ENCODE measurements at regions not wholly inside any gene's neighbourhood (a gene's known extent, or its start where the extent isn't known, plus 50 kb on each side); places are given as distances from the start of the nearest gene placed in this dataset.

DNA sequence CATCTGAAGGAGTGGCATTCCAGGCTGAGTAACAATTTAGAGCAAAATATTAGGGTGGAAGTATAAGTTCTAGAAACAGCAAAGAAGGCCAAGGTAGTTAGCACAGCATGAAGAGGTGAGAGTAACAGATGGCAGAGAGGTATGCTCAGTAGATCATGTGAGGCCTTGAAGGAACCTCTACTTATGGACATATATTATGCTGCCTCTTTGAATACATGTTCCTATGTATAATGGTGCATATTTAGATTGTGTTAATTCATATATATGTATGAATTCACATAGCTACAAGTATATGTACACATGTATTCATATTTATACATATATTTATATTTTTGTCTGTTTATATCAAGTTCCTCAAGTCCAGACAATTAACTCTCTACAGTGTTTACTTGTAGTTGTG lies 355.2 kb downstream of the KCTD8 start:
- Histone ChIP-seq H3K9ac (ENCODE audit: low read length) (no peak overlapping the region), H3K4me1 (ENCODE audit: control insufficient read depth, insufficient read depth, low read length) (no peaks in the 10 kb centered on the region; the same call in 1 of the 2 replicates), H3K36me3 (ENCODE audit: control insufficient read depth, insufficient read depth, low read length) (no peaks in the 10 kb centered on the region)

DNA sequence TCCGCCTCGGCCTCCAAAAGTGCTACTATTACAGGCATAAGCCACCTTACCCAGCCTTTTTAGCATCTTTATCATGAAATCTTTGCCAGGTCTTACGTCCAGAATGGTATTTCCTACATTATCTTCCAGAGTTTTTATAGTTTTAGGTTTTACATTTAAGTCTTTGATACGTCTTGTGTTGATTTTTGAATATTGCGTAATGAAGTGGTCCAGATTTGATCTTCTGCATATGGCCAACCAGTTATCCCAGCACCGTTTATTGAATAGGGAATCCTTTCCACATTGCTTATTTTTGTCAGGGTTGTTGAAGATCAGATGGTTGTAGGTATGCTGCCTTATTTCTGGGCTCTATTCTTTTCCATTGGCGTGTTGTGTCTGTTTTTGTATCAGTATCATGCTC lies 349.6 kb downstream of the KCTD8 start:
- H3K36me3 ChIP-seq (ENCODE audit: control insufficient read depth, insufficient read depth, low read length) = no peaks in the 10 kb centered on the region
- H3K27me3 ChIP-seq (ENCODE audit: control insufficient read depth, insufficient read depth, low read length) = no peaks in the 10 kb centered on the region
- H3K4me3 ChIP-seq (ENCODE audit: low read depth, low read length) = no peak overlapping the region
- H3K4me1 ChIP-seq (ENCODE audit: control insufficient read depth, insufficient read depth, low read length) = no peaks in the 10 kb centered on the region; the same call in 1 of the 2 replicates
- H3K9ac ChIP-seq (ENCODE audit: low read length) = no peak overlapping the region
- H3K27ac ChIP-seq (ENCODE audit: low read depth, low read length) = no peak overlapping the region
- H3K9me3 ChIP-seq (ENCODE audit: control insufficient read depth, insufficient read depth, low read depth, low read length) = peaks cover 17% of the 10 kb centered on the region; the same call in 1 of the 2 replicates

More for the DNA sequence above, 355.2 kb downstream of the KCTD8 start:
- Histone ChIP-seq H3K27ac (ENCODE audit: low read depth, low read length) (no peak overlapping the region), H3K27me3 (ENCODE audit: control insufficient read depth, insufficient read depth, low read length) (no peaks in the 10 kb centered on the region), H3K4me3 (ENCODE audit: low read depth, low read length) (no peak overlapping the region), H3K9me3 (ENCODE audit: control insufficient read depth, insufficient read depth, low read depth, low read length) (no peaks in the 10 kb centered on the region)

- Histone ChIP-seq H3K36me3 (ENCODE audit: control insufficient read depth, insufficient read depth, low read length) (no peaks in the 10 kb centered on the region), H3K4me1 (ENCODE audit: control insufficient read depth, insufficient read depth, low read length) (no peaks in the 10 kb centered on the region), H3K4me3 (ENCODE audit: low read depth, low read length) (no peak overlapping the region), H3K9me3 (ENCODE audit: control insufficient read depth, insufficient read depth, low read depth, low read length) (peaks cover 21% of the 10 kb centered on the region; the same call in 1 of the 2 replicates), H3K27ac (ENCODE audit: low read depth, low read length) (no peak overlapping the region), H3K27me3 (ENCODE audit: control insufficient read depth, insufficient read depth, low read length) (no peaks in the 10 kb centered on the region), H3K9ac (ENCODE audit: low read length) (no peak overlapping the region)
Measured at GRCh38 chr4:44100456-44100855, 348.2 kb downstream of the KCTD8 start.

DNA sequence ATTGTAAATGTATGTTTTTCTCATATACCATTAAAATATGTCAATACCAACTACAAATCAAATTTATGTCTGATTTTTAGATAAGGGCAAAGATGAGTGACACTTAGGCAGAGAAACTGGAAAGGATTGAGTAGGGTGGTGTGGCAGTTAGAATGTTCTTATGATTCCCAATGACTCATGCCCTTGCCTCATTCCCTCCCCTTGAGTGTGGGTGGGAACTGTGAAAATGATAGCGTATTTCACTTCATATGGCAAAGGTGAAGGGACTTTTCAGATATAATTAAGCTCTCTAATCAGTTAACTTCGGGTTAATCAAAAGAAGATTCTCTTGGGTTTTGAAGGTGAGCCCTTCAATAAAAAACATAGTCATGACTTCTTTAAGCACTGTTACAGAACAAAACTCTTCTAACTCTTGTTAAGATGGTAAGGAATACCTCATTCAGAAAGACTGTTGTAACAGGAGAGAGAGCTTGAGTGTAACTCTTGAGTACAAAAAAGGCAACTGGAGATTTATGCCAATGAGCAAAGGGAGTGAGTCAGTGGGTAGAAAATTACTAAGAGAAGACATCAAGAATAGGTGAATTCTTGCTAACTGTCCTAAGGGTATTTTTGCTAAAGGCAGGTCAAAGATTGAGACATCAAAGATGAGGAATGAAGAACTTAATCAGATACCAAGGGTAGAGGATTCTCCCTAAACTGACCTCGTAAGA lies 329.5 kb downstream of the KCTD8 start:
- H3K4me3 ChIP-seq (ENCODE audit: low read depth, low read length) = no peak overlapping the region
- no peak overlapping the region for H3K27ac ChIP-seq (ENCODE audit: low read depth, low read length)
- H3K9me3 ChIP-seq (ENCODE audit: control insufficient read depth, insufficient read depth, low read depth, low read length) = no peaks in the 10 kb centered on the region
- H3K4me1 ChIP-seq (ENCODE audit: control insufficient read depth, insufficient read depth, low read length) = no peaks in the 10 kb centered on the region
- no peaks in the 10 kb centered on the region for H3K27me3 ChIP-seq (ENCODE audit: control insufficient read depth, insufficient read depth, low read length)
- H3K9ac ChIP-seq (ENCODE audit: low read length) = no peak overlapping the region
- no peaks in the 10 kb centered on the region for H3K36me3 ChIP-seq (ENCODE audit: control insufficient read depth, insufficient read depth, low read length)

GRCh38 chr4:44120646-44121045 lies 328.0 kb downstream of the KCTD8 start:
- Histone ChIP-seq H3K27ac (ENCODE audit: low read depth, low read length) (no peak overlapping the region), H3K9me3 (ENCODE audit: control insufficient read depth, insufficient read depth, low read depth, low read length) (no peaks in the 10 kb centered on the region), H3K36me3 (ENCODE audit: control insufficient read depth, insufficient read depth, low read length) (no peaks in the 10 kb centered on the region), H3K9ac (ENCODE audit: low read length) (no peak overlapping the region), H3K4me3 (ENCODE audit: low read depth, low read length) (no peak overlapping the region), H3K4me1 (ENCODE audit: control insufficient read depth, insufficient read depth, low read length) (no peaks in the 10 kb centered on the region), H3K27me3 (ENCODE audit: control insufficient read depth, insufficient read depth, low read length) (no peaks in the 10 kb centered on the region)

- H3K27me3 ChIP-seq (ENCODE audit: control insufficient read depth, insufficient read depth, low read length) = no peaks in the 10 kb centered on the region
- H3K9me3 ChIP-seq (ENCODE audit: control insufficient read depth, insufficient read depth, low read depth, low read length) = no peaks in the 10 kb centered on the region
- H3K4me3 ChIP-seq (ENCODE audit: low read depth, low read length) = no peak overlapping the region
- no peaks in the 10 kb centered on the region for H3K4me1 ChIP-seq (ENCODE audit: control insufficient read depth, insufficient read depth, low read length)
- no peak overlapping the region for H3K9ac ChIP-seq (ENCODE audit: low read length)
- no peak overlapping the region for H3K27ac ChIP-seq (ENCODE audit: low read depth, low read length)
- no peaks in the 10 kb centered on the region for H3K36me3 ChIP-seq (ENCODE audit: control insufficient read depth, insufficient read depth, low read length)
Measured at GRCh38 chr4:44121210-44121609, 327.4 kb downstream of the KCTD8 start.

Data from HUES6 (cell line).